GF-D8 (cell line): ENCODE measurements at regions not wholly inside any gene's neighbourhood (a gene's known extent, or its start where the extent isn't known, plus 50 kb on each side); places are given as distances from the start of the nearest gene placed in this dataset.

Experiments
- DNase-seq: peaks from one replicate; lab custom pipeline; 2025; lab: John Stamatoyannopoulos, UW

DNA sequence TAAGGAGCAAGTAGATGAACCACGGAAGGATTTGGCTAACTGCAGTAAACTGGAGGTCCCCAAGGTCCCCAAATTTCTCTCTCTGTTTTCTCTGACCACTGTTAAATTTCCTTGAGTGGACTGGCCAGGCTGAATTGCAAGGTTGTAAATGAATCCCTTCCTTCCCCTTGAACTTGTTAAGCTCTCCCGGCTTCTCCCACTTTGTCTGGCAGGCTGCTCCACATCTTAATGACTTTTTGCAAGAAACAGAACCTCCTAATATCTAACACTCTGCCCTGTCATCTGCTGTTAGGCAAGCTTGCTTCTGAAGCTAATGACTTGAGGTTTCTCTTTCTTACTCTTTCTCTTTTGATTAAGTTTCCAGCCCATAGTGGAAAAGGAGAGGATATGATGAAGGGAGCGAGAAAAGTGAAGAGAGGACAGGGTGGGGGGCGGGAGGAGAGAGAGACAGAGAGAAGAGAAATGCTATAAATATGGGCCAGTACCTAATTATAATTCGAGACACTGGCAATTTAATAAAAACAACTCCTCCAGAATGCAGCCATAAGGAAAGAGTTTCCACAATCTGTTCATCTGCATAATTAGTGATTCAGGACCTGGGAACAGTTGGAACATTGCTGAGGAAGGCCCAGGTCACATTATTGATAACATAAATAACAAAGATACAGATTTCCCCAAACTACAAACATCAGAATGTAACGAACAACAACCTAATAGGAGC, 437.3 kb upstream of the MPDZ start:
- DNase-seq: no peak

DNA sequence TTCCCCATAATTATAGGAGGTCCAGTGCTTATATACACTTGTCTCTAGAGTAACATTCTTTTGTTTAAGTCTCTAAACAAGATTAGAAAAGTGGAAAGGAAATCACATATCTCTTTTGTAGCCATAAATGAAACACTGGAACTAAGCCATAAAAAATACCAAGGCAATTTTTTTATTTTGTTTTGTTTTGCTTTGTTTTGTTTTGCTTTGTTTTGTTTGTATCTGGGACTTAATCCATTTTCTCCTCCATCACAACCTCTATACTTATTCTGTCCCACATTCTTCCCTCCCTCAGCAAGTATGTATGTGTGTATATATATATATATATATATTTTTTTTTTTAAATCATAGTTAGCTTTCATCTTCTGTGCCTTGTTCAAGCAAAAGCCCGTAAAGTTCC, 436.6 kb upstream of the MPDZ start:
- no peak for DNase-seq

DNA sequence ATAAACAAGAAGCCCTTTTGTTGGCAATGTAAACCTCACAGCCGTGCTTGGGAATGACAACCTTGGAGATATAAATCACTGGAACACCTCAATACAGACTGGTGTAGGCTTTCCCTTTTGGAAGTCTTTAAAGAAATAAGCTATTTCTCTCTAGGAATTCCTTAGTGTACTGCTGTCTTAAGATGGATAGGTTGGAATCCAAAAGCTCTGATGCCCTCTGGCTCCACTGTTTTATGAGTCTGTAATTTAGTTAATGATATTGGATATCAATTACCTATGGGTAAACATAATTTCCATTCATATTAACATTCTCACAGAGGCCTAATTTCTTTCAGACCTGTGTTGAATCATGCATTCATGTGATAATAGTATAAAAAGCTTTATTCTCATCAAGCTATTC, 435.9 kb upstream of the MPDZ start:
- DNase-seq: no peak

DNA sequence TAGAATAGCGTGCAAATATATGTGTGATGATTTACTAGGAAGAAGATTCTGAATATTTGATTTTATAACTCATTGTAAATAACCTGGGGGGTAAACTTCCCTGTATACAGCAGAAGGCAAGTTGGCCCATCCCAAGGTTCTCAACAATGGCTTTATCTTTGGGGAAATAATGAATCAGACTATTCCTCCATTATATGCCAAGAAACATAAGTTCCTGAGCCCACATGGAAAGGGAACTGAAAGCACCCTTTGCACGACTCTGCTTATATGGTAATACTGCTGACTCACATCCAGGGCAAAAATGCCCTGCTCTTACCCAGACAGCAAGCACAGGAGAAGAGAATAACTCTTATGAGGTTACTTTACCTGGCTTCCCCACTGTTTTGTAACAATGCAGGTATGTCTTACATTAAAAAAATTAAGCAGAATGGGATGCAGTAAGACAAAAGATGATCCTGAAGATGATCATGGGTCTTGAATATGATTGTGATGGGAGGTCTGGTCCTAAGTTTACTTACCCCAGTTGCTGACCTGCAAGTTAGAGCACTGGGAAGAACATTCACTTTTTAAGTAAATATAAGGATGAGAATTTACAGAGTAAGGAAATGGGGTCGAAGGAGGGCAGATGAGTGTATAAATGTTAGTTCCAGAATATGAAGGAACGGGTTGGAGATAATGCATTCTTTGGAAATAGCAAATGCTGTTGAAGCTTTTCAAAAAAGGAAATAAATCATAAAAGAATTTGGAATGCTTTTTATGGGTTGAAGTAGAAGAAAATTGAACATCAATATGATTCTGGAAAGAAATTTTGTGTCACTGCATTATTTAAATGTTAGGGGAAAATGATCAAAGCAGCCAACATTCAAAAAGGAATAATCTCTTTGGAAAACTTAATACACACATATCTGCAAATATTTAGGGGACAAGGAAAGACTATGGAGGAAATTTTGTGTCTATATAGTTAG, 428.4 kb upstream of the MPDZ start:
- DNase-seq: no peak

DNA sequence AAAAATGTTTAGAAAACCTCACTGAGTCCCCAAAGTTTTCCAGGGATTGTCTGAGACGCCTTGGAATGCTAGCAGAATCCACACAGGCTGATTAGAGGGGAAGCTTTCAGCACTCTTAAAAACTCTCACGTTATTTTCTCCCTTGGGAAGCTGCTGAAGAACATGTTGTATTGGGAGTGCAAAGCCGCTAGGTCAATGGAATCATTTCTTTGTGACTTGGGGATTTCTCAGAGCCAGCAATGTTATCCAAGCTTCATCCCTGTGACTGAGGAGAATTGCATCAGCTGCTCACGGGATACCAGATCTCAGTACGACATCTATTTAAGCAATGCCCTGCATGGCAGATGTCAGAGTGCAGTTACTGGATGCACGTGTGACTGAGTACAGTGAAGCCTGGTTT, 426.4 kb upstream of the MPDZ start:
- DNase-seq: no peak

DNA sequence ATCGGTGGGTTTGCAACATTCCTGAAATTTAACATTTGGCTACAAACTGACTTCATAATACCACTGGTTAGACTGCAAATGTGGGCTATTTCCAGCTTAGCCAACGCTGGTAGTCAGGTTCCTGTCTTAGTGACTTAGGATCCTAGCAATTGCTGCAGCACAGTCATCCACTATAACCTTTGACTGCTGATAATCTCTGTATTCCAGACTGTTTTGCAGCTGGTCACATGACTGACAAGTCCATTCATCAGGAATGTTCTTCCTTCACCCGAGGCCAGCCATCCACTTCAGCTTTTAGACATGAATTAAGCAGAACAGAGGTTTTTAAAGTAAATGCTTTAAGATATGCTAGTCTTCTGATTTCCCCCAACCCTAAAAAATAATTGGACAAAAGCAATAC, 425.9 kb upstream of the MPDZ start:
- DNase-seq: no peak

DNA sequence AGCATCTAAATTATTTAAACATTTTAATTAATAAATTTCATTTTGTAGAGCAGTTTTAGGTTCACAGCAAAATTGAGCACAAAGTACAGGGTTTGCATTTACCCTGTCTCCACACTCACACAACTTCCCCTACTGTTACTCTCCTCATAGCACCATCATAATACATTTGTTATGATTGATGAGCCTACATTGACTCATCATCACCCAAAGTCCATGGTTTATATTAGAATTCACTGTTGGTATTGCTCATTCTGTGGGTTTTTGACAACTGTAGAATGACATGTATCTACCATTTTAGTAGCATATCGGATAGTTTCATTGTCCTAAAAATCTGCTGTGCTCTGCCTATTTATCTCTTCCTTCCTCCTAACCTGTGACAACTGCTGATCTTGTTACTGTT, 411.1 kb upstream of the MPDZ start:
- DNase-seq: no peak

DNA sequence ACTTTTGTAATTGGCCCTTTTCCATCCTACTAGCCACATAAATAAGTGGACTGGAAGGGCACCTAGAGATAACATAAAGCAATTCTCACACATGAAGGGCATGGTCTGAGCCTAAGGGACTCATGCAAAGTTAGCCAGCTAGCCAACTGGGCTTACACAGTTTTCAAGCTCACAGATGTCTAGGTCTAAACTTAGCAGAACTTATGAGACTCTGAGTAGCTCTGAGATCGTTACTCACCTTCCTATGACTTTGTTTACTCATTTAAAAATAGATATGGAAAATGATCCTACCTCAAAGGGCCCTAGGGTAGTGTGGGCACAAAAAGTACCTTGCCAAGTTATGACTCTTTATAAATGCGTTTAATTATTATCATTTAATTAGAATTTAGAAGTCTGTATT, 410.4 kb upstream of the MPDZ start:
- no peak for DNase-seq

DNA sequence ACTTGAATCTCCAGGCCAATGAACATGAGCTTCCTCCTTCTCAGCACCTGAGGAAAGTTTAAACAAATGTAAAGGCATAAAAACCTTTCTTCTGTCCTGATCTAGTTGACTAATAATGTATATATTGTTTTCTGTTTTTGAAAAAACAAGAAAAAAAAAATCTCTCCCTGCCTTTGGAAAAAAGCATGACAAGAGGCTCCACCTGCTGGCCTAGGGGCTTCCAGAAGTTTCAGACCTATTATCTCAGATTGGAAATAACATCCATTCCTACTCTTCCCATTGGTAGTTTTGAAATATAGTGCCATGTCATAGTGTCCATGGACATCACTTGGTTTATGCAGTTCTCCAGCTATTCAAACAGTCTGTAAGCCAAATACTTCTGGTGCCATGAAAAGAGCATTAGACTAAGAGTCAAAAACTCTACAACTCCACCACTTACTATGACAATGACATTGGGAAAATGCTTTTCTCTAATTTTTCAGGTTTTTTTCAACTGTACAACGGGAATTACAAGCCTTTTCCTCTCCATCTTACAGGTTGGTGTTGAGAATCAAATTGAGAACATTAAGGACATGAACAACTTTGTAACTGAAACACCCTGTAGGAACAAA, 409.6 kb upstream of the MPDZ start:
- DNase-seq: no peak

DNA sequence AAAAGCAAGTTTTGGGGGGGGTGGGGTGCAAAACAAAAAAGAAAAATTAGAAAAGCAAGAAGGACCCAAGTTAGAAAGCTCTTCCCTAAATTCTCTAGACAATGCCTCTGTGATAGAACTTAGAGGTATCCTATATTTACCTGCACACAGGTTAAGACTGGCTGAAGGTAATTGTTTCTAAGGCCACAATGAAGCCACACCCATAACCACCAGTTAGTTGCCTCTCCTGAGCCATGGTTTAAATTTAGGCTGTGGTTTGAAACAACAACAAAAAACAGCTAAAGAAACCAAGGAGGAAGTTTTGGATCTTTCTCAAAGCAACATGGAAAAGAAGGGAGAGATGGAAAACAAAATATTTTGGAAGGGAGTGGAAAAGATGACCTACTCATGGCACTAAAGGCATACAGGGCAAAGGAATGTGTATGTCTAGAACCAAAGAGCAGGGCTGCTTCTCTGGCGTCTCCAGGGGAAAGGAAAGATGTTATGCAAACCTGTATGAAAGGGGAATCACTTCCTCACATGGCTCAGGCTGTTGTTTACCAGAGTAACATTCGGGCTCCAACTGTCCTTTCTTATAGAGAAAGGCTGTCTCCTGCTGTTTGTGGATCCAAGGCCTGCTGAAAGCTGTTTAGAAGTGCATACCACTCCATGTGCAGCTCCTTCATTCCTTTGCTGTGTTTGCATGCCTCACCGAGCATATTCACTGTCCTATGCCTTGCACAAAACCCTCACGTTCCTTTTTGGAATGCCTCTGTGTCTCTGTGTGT, 408.9 kb upstream of the MPDZ start:
- no peak for DNase-seq

DNA sequence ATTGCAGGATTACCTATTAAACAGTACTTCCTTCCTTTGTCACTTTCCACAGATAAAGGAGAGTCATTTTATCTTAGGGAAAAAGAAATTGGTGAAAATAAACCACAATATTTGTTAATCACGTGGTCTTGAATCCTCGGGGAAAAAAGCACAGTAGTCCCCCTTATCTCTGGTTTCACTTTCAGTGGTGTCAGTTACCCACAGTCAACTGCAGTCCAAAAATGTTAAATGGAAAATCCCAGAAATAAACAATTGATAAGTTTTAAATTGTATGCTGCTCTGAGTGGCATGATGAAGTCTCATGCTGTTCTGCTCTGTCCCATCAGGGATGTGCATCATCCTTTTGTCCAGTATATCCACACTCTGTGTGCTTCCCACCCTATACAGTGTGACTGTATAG, 405.2 kb upstream of the MPDZ start:
- DNase-seq: no peak

DNA sequence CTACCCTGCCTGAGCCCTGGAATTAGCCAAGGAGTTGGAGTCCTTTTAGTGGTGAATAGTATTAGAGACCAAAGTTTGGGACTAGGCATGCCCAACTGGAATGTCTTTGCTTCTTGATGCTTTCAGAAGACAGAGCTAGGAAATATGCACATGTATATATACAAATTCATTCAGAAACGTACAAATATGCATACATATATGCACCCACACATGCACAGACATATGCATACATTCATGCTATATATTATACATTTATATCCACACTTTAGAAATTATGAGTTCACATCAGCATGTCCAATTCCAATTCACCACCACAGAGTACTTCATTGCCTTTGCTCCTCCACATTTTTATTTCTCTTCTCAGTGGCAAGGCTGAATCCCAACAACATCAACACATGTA, 398.3 kb upstream of the MPDZ start:
- DNase-seq: no peak

DNA sequence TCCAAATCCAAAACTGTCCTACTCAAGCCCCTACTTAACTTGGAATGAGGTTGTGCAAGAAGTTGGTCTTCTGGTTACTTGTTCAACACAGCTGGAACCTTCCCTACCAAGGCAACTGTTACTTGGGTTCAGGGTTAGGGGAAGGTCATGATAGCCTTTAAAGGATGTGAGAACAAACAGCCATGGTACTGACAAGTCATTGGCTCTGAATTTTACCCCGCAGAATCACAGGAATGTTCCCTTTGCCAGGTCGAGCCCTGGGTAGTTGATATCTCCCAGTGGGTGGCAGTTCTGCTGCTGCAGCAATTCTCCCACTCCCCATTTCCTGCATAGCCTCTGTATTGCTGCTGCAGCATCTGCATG, 396.1 kb upstream of the MPDZ start:
- no peak for DNase-seq

DNA sequence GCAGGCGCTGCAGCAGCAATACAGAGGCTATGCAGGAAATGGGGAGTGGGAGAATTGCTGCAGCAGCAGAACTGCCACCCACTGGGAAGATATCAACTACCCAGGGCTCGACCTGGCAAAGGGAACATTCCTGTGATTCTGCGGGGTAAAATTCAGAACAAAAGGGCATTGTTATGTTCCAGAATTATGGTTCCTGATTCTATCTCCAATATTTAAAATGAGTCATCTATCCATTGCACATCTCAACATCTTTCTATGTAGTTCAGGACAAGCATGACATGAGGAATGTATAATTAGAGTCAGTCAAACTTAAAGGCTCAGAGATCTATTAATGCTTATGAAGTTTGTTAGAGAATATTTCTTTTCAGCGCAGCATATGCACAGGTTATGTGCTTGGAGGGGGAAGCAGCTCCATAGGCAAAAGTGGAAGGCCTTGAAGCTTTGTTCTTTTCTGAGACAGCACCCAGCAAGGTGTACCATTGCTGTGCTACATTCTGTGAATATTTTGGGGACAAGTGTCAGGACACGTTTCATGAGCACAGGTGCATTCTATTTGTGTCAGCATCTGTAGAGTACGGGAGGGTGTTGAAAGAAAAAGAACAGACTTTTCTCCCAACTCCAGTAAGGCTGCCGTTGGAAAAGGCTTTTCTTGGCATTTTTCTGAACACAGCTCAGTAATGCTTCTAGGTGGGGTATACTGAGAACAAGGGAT, 395.6 kb upstream of the MPDZ start:
- DNase-seq: no peak

DNA sequence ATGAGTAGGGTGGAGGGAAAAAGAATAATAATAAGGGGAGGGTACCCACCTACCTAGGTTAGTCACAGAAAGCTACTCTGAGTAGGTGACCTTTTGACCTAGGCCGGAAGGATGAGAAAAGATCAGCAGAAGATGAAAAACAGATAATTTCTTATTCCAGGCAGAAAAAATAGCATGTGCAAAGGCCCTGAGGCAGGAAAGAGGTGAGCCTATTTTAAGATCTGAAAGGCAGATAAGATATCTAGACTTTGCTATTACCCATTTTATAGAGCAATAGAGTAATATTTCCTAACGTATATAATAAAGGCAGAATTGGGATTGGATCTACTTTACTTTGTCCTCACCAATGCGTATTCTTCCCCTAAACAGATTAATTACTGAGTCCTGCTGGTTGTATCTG, 393.9 kb upstream of the MPDZ start:
- no peak for DNase-seq

DNA sequence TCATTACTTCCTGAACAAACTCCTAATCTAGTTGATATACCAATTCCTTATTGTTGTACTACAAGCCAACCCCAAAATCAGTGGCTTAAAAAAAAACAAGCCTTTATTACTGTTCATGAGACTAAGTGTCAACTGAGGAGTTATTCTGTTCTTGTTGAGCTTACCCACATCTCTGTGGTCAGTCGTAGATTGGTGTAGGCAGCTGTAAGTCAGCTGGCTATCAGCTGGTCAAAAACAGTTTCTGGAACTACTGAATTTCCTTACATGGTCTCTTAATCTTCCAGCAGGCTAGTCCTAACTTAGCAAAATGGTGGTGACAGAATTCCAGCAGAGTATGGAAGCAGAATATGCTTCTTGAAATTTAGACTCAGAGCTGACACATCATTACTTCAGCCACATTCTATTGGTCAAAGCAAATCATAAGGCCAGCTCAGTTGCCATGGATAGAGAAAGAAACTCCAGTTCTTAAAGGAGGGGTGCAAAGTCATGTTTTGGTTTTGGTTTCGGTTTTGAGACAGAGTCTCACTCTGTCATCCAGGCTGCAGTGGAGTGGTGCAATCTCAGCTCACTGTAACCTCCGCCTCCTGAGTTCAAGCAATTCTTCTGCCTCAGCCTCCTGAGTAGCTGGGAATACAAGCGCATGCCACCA, 386.1 kb upstream of the MPDZ start:
- DNase-seq: no peak

DNA sequence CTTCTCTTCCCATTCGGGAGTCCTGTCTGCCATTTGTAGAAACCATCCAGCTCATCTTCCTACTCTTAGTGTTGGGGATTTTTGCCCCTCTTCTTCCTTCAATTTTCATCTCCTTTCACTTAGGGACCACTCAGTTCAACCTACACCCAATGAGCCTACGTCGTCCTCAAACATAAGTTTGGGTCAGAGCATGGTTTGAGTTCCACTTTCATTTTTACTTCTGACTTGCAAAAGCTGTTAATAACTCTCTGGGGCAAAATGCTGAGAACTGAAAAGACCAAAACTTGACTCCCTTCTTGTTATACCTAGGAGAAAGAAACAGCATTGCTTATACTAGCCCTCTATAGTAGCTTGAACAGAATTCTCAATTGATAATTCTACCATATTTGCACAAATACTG, 381.5 kb upstream of the MPDZ start:
- no peak for DNase-seq

DNA sequence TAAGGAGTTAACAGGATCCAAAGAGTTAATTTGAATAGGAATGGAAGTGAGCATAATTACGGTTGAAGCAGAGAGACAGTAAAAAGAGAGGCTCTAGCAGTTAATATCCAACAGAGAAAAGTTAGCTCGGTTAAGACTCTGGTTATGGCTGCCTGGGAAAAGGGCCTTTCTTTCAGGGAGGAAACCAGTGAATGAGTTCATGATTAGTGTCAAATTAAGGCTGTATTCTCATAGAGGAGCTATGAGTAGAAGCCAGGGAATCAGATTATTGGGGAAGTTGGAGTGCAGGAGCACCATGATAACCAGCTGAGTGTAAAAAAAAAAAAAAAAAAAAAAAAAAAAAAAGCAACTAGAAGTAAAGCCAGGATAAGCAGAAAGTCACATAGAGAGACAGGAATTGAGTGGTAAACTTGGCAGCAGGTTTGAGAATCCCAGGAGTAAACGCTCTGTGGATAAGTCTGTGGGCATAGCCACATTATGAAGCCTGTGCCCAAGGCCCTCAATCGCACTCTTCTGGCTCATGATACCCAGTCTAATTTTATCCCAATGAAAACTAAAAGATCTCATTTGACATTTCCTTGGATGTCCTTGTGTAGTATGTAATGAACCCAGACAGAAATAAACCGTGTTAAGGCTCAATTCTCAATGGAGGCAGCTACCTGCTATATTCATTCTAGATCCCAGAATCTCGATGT, 372.6 kb upstream of the MPDZ start:
- DNase-seq: no peak

DNA sequence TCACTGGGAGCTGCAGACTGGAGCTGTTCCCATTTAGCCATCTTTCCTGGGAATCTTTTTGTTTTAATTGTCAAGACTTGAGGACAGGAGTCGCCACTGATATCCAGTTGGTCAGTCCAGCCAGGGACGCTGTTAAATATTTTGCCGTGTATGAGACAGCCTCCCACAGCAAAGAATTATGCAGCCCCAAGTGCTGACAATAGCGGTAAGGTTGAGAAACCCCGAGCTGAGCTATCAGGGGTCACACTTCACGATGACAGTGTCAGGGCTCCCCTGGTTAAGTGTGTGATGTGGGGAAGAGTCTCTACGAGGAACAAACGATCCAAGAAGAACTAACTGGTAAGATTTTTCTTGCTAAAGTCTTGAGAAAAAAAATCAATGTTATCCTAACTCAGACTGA, 372.0 kb upstream of the MPDZ start:
- no peak for DNase-seq

DNA sequence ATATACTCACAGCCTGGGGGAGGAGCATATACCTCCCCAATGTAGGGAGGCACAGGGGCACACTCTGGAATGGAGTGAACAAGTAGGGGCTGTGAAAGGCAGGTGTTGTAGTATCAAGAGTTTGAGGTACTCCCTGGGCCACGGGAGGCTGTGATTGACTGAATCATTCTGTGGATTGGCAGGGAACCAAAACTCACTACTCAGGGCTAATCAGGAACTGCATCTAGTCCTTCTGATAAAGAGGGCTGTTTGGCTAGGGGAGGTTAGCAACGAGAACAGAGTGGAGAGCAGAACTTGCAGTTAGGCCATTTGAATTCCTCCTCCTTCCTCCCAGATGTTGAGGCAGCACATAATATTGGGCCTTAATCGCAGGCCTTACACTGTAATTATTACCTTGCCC, 369.2 kb upstream of the MPDZ start:
- no peak for DNase-seq

DNA sequence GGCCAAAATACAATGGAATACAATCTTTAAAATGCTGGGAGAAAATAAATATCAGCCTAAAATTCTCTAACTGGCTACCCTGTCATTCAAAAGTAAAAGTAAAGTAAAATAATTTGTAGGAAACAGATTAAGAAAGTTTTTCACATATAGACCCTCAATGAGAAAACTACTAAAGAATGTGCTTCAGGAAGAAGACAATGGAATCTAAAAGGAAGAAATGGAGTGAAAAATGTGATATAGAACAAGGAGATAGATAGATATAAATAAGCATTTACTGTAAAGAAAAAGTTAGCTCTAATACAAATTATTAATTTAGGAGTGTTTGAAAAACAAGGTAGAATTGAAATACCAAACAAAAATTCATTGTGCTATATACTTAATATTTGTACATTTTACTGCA, 368.6 kb upstream of the MPDZ start:
- DNase-seq: no peak
